H9 (cell line): ENCODE measurements at regions not wholly inside any gene's neighbourhood (a gene's known extent, or its start where the extent isn't known, plus 50 kb on each side); places are given as distances from the start of the nearest gene placed in this dataset.

Experiments used
- DNase-seq: peaks from one replicate; pipeline ENCODE4 v3.0.0-alpha.2; 2017
- H2AFZ ChIP-seq: one replicate; pipeline ENCODE4 v1.6.1; 2013; ENCODE audit warnings: mild to moderate bottlenecking, low read length, control low read depth, moderate library complexity
- H2AK5ac ChIP-seq: 2 replicates; pipeline ENCODE4 v1.6.1; 2013; ENCODE audit warnings: low read length, control low read depth, mixed read lengths; ENCODE audit not compliant: insufficient read length
- H2BK120ac ChIP-seq: one replicate; pipeline ENCODE4 v1.6.1; 2013; ENCODE audit warnings: low read depth, mild to moderate bottlenecking, low read length, control low read depth, inconsistent platforms; ENCODE audit not compliant: poor library complexity, severe bottlenecking
- H2BK12ac ChIP-seq: 2 replicates; pipeline ENCODE4 v1.6.1; 2013; ENCODE audit warnings: low read length, control low read depth, mixed read lengths, low read depth; ENCODE audit not compliant: insufficient read length
- H2BK15ac ChIP-seq: 2 replicates; pipeline ENCODE4 v1.6.1; 2013; ENCODE audit warnings: low read depth, low read length, control low read depth
- H2BK20ac ChIP-seq: one replicate; pipeline ENCODE4 v1.6.1; 2013; ENCODE audit warnings: low read depth, mild to moderate bottlenecking, low read length, control low read depth, inconsistent platforms; ENCODE audit not compliant: poor library complexity, severe bottlenecking
- H2BK5ac ChIP-seq: 2 replicates; pipeline ENCODE4 v1.6.1; 2013; ENCODE audit warnings: low read length, control low read depth, mixed read lengths; ENCODE audit not compliant: insufficient read length
- H3K14ac ChIP-seq: 2 replicates; pipeline ENCODE4 v1.6.1; 2013; ENCODE audit warnings: low read length, control low read depth; ENCODE audit not compliant: insufficient read depth
- H3K18ac ChIP-seq: 2 replicates; pipeline ENCODE4 v1.6.1; 2013; ENCODE audit warnings: low read depth, mild to moderate bottlenecking, mixed read lengths, low read length, control low read depth; ENCODE audit not compliant: insufficient read length
- H3K23ac ChIP-seq: 2 replicates; pipeline ENCODE4 v1.6.1; 2013; ENCODE audit warnings: low read length, control low read depth, mixed read lengths, low read depth; ENCODE audit not compliant: insufficient read length
- H3K23me2 ChIP-seq: 2 replicates; pipeline ENCODE4 v1.6.1; 2013; ENCODE audit warnings: low read depth, mild to moderate bottlenecking, mixed read lengths, low read length, control low read depth; ENCODE audit not compliant: insufficient read length, poor library complexity, severe bottlenecking
- H3K27ac ChIP-seq: 2 replicates; pipeline ENCODE4 v1.5.1; 2013; ENCODE audit warnings: low read length, control low read depth, mixed read lengths, low read depth; ENCODE audit not compliant: insufficient read length
- H3K27me3 ChIP-seq: 2 replicates; pipeline ENCODE4 v1.6.1; 2013; ENCODE audit warnings: low read length, control low read depth, inconsistent platforms; ENCODE audit not compliant: insufficient read depth
- H3K4ac ChIP-seq: 2 replicates; pipeline ENCODE4 v1.6.1; 2013; ENCODE audit warnings: low read depth, mild to moderate bottlenecking, control low read depth, inconsistent platforms, low read length, moderate library complexity
- H3K4me1 ChIP-seq: 2 replicates; pipeline ENCODE4 v1.6.1; 2013; ENCODE audit warnings: low read length, control low read depth, inconsistent platforms; ENCODE audit not compliant: insufficient read depth
- H3K4me2 ChIP-seq: 2 replicates; pipeline ENCODE4 v1.6.1; 2013; ENCODE audit warnings: low read length, control low read depth, mixed read lengths; ENCODE audit not compliant: insufficient read length, insufficient read depth
- H3K56ac ChIP-seq: 2 replicates; pipeline ENCODE4 v1.6.1; 2013; ENCODE audit warnings: low read depth, mild to moderate bottlenecking, mixed read lengths, low read length, control low read depth; ENCODE audit not compliant: insufficient read length
- H3K79me1 ChIP-seq: 2 replicates; pipeline ENCODE4 v1.6.1; 2013; ENCODE audit warnings: low read depth, mild to moderate bottlenecking, moderate library complexity, low read length, control low read depth, inconsistent platforms; ENCODE audit not compliant: insufficient read depth, poor library complexity, severe bottlenecking
- H3K79me2 ChIP-seq: 2 replicates; pipeline ENCODE4 v1.6.1; 2013; ENCODE audit warnings: low read length, control low read depth, inconsistent platforms; ENCODE audit not compliant: insufficient read depth
- H3K9ac ChIP-seq: 2 replicates; pipeline ENCODE4 v1.6.1; 2013; ENCODE audit warnings: low read length, control low read depth, mixed read lengths; ENCODE audit not compliant: insufficient read length; ENCODE audit errors: extremely low read depth
- H3K9me3 ChIP-seq: one replicate; pipeline ENCODE4 v1.6.1; 2013; ENCODE audit warnings: low read depth, low read length, inconsistent platforms; ENCODE audit not compliant: control insufficient read depth
- H3T11ph ChIP-seq: one replicate; pipeline ENCODE4 v1.6.1; 2013; ENCODE audit warnings: mild to moderate bottlenecking, low read length, control low read depth, inconsistent platforms
- H4K20me1 ChIP-seq: one replicate; pipeline ENCODE4 v1.6.1; 2013; ENCODE audit not compliant: control insufficient read depth, insufficient read length, insufficient read depth
- H4K5ac ChIP-seq: 2 replicates; pipeline ENCODE4 v1.6.1; 2013; ENCODE audit warnings: low read depth, mild to moderate bottlenecking, mixed read lengths, low read length, control low read depth; ENCODE audit not compliant: insufficient read length
- H4K8ac ChIP-seq: replicated peaks from 2 replicates; pipeline ENCODE4 v1.6.1; 2013; ENCODE audit warnings: low read length, control low read depth, mixed read lengths, low read depth; ENCODE audit not compliant: insufficient read length
- H4K91ac ChIP-seq: 2 replicates; pipeline ENCODE4 v1.6.1; 2013; ENCODE audit warnings: low read depth, mild to moderate bottlenecking, moderate library complexity, mixed read lengths, low read length, control low read depth; ENCODE audit not compliant: insufficient read length
- H3K27ac Mint-ChIP-seq, 3 experiments: 2 replicates in 2 of 3; 3 replicates in 1 of 3; pipeline ENCODE4 v1.8.0; 2020 to 2021; ENCODE audit warnings: mixed read lengths in 3 of 3, mild to moderate bottlenecking in 1 of 3, moderate library complexity in 1 of 3
- H3K27me3 Mint-ChIP-seq: 2 replicates; pipeline ENCODE4 v1.8.0; 2021; ENCODE audit warnings: low read depth, mild to moderate bottlenecking, moderate library complexity, mixed read lengths
- H3K36me3 Mint-ChIP-seq, 3 experiments: 2 replicates in 2 of 3; 3 replicates in 1 of 3; pipeline ENCODE4 v1.8.0; 2020 to 2021; ENCODE audit warnings: low read depth in 3 of 3, mixed read lengths in 3 of 3; ENCODE audit not compliant: insufficient read depth in 1 of 3
- H3K4me1 Mint-ChIP-seq, 2 experiments: 2 replicates each; pipeline ENCODE4 v1.8.0; 2020; ENCODE audit warnings: mixed read lengths in 2 of 2
- H3K4me3 Mint-ChIP-seq, 2 experiments: 2 replicates in 1 of 2; 3 replicates in 1 of 2; pipeline ENCODE4 v1.8.0; 2020 to 2021; ENCODE audit warnings: mild to moderate bottlenecking in 2 of 2, mixed read lengths in 2 of 2, moderate library complexity in 1 of 2
- H3K9me3 Mint-ChIP-seq, 2 experiments: 2 replicates in 1 of 2; 3 replicates in 1 of 2; pipeline ENCODE4 v1.8.0; 2020; ENCODE audit warnings: mild to moderate bottlenecking in 2 of 2, mixed read lengths in 2 of 2, moderate library complexity in 1 of 2
- WGBS: extraction: QIAGEN DNeasy Blood & Tissue Kit; methylation state at CpG from one replicate; pipeline ENCODE4 v1.1.7; 2013; ENCODE audit warnings: missing lambda C conversion rate, low lambda C conversion rate, mixed read lengths; ENCODE audit not compliant: insufficient read length; ENCODE audit errors: extremely low coverage; 5-methylcytosine and 5-hydroxymethylcytosine counted together
- TF ChIP-seq, protein P1 (sequence below): fragments of 200-600 bp; sonication (generic); conservative IDR thresholded peaks from 3 replicates; pipeline ENCODE4 v1.8.0; 2021; ENCODE audit warnings: antibody characterized with exemption, mild to moderate bottlenecking

DNA sequence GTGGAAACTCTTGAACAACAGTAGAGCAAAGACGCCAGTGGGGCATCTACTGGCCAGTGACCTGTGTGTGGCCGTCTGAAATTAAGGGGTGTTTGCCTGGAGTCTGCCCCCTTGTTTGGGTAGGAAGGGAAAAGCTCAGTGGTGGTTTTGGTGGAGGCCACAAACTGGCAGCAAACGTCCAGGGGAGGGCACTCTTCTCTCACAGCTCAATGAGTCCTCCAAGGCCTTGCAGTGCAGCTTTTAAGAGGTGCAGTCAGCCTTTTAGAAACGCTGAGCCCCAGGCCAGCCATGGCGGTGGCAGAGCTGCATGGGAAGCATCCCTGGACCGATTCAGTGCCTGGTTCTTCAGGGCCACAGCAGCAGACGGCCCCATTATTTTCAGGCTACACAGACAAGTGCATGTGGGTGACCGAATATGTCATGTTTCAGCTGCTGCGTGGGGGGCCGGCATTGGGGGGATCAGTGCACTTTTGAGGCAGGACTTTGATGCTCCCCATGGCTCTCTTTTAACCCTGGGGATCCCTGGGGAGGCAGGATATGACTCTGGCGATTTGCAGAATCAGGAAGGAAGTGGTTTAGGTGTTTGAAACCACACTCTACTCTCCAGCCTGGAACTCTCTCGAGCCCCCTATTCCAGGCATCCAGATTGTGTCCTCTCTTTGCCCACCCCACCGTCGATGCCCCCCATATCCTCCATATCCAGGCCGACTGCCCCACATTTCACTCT is 414.0 kb downstream of the PRDM2 start:
- Mint-ChIP-seq H3K4me3 (no peak overlapping the region), H3K9me3 (peaks cover 13 to 21% of the 10 kb centered on the region in 2 experiments), H3K36me3 (peaks cover 15 to 25% (median 22%) of the 10 kb centered on the region in 3 experiments), H3K4me1 (peaks cover 4 to 8% of the 10 kb centered on the region in 2 experiments), H3K27me3 (no peaks in the 10 kb centered on the region), H3K27ac (no peak overlapping the region)
- no peak overlapping the region for H3K4me2 ChIP-seq
- H3K14ac ChIP-seq: no peak overlapping the region
- H3K23me2 ChIP-seq: no peaks in the 10 kb centered on the region
- H3K23ac ChIP-seq: no peak overlapping the region
- no peak overlapping the region for H4K91ac ChIP-seq
- no peaks in the 10 kb centered on the region for H3K27me3 ChIP-seq
- no peak overlapping the region for H3K27ac ChIP-seq
- peak; percentile 88 for DNase-seq
- no peaks in the 10 kb centered on the region for H3K9me3 ChIP-seq
- no peak overlapping the region for H4K5ac ChIP-seq
- H4K20me1 ChIP-seq: no peaks in the 10 kb centered on the region
- TF ChIP-seq, protein P1, sequence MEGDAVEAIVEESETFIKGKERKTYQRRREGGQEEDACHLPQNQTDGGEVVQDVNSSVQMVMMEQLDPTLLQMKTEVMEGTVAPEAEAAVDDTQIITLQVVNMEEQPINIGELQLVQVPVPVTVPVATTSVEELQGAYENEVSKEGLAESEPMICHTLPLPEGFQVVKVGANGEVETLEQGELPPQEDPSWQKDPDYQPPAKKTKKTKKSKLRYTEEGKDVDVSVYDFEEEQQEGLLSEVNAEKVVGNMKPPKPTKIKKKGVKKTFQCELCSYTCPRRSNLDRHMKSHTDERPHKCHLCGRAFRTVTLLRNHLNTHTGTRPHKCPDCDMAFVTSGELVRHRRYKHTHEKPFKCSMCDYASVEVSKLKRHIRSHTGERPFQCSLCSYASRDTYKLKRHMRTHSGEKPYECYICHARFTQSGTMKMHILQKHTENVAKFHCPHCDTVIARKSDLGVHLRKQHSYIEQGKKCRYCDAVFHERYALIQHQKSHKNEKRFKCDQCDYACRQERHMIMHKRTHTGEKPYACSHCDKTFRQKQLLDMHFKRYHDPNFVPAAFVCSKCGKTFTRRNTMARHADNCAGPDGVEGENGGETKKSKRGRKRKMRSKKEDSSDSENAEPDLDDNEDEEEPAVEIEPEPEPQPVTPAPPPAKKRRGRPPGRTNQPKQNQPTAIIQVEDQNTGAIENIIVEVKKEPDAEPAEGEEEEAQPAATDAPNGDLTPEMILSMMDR: peak; percentile 88
- no peak overlapping the region for H3K18ac ChIP-seq
- no peak overlapping the region for H3K9ac ChIP-seq
- H3K79me1 ChIP-seq: no peaks in the 10 kb centered on the region
- H2BK12ac ChIP-seq: no peak overlapping the region
- no peaks in the 10 kb centered on the region for H3K4me1 ChIP-seq
- H2AK5ac ChIP-seq: no peak overlapping the region
- H2BK20ac ChIP-seq: no peak overlapping the region
- WGBS: no CpG with 5 or more reads among the region's 15 CpGs
- no peak overlapping the region for H3K56ac ChIP-seq
- H2BK120ac ChIP-seq: no peak overlapping the region
- H3K79me2 ChIP-seq: no peaks in the 10 kb centered on the region
- H4K8ac ChIP-seq: no peak overlapping the region
- H2BK5ac ChIP-seq: no peak overlapping the region
- H3T11ph ChIP-seq: no peak overlapping the region
- H3K4ac ChIP-seq: no peak overlapping the region
- H2BK15ac ChIP-seq: no peak overlapping the region
- H2AFZ ChIP-seq: no peak overlapping the region
